ENCODE measurements at regions not wholly inside any gene's neighbourhood (a gene's known extent, or its start where the extent isn't known, plus 50 kb on each side); places are given as distances from the start of the nearest gene placed in this dataset.

DNA sequence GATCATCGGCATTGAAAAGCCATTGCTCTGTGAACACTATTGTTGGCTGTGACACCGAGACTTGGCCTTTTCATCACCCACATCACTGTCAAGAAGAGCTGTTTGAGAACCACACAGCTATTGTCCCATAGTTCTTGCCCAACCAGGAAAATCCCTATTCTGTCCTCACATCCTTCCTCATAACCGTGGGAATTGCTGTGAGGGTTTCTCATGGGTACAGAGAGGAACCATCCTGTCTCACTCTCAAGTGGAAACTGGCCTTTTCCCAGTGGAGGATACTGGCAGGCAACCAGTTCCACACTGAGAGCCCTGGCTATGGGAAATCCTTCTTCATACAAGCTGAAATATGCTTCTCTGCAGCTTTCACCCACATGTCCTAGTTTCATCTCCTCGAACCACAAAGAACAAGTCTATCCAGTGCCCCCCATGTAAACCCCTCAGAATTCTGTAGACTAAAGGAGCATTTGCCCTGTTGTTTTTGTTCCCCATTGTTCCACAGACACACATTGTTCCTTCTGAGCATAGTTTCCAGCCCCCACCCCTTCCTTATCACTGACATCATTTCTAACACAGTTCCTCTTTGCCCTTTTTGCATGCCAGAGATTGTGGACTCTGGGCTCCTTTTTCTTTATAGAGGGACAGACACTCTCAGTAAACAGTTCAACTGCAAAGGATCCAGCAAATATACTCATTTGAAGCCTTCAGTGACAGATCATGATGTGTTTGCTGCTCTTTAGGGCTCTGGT lies 57.8 kb upstream of the C5orf46 start (continued):
- TF ChIP-seq RAD51 (IDR thresholded peaks at IDR 0.05; ENCODE audit: borderline replicate concordance, low read depth), result no peak
- no peak for TF ChIP-seq ZNF740 (CRISPR knock-in tag; IDR thresholded peaks at IDR 0.05)
- TF ChIP-seq ZNF740 (tag; IDR thresholded peaks at IDR 0.05), result no peak
- TF ChIP-seq, protein P1, sequence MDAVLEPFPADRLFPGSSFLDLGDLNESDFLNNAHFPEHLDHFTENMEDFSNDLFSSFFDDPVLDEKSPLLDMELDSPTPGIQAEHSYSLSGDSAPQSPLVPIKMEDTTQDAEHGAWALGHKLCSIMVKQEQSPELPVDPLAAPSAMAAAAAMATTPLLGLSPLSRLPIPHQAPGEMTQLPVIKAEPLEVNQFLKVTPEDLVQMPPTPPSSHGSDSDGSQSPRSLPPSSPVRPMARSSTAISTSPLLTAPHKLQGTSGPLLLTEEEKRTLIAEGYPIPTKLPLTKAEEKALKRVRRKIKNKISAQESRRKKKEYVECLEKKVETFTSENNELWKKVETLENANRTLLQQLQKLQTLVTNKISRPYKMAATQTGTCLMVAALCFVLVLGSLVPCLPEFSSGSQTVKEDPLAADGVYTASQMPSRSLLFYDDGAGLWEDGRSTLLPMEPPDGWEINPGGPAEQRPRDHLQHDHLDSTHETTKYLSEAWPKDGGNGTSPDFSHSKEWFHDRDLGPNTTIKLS (IDR thresholded peaks at IDR 0.05; ENCODE audit: borderline replicate concordance, low read depth), result no peak
- TF ChIP-seq, protein P2, sequence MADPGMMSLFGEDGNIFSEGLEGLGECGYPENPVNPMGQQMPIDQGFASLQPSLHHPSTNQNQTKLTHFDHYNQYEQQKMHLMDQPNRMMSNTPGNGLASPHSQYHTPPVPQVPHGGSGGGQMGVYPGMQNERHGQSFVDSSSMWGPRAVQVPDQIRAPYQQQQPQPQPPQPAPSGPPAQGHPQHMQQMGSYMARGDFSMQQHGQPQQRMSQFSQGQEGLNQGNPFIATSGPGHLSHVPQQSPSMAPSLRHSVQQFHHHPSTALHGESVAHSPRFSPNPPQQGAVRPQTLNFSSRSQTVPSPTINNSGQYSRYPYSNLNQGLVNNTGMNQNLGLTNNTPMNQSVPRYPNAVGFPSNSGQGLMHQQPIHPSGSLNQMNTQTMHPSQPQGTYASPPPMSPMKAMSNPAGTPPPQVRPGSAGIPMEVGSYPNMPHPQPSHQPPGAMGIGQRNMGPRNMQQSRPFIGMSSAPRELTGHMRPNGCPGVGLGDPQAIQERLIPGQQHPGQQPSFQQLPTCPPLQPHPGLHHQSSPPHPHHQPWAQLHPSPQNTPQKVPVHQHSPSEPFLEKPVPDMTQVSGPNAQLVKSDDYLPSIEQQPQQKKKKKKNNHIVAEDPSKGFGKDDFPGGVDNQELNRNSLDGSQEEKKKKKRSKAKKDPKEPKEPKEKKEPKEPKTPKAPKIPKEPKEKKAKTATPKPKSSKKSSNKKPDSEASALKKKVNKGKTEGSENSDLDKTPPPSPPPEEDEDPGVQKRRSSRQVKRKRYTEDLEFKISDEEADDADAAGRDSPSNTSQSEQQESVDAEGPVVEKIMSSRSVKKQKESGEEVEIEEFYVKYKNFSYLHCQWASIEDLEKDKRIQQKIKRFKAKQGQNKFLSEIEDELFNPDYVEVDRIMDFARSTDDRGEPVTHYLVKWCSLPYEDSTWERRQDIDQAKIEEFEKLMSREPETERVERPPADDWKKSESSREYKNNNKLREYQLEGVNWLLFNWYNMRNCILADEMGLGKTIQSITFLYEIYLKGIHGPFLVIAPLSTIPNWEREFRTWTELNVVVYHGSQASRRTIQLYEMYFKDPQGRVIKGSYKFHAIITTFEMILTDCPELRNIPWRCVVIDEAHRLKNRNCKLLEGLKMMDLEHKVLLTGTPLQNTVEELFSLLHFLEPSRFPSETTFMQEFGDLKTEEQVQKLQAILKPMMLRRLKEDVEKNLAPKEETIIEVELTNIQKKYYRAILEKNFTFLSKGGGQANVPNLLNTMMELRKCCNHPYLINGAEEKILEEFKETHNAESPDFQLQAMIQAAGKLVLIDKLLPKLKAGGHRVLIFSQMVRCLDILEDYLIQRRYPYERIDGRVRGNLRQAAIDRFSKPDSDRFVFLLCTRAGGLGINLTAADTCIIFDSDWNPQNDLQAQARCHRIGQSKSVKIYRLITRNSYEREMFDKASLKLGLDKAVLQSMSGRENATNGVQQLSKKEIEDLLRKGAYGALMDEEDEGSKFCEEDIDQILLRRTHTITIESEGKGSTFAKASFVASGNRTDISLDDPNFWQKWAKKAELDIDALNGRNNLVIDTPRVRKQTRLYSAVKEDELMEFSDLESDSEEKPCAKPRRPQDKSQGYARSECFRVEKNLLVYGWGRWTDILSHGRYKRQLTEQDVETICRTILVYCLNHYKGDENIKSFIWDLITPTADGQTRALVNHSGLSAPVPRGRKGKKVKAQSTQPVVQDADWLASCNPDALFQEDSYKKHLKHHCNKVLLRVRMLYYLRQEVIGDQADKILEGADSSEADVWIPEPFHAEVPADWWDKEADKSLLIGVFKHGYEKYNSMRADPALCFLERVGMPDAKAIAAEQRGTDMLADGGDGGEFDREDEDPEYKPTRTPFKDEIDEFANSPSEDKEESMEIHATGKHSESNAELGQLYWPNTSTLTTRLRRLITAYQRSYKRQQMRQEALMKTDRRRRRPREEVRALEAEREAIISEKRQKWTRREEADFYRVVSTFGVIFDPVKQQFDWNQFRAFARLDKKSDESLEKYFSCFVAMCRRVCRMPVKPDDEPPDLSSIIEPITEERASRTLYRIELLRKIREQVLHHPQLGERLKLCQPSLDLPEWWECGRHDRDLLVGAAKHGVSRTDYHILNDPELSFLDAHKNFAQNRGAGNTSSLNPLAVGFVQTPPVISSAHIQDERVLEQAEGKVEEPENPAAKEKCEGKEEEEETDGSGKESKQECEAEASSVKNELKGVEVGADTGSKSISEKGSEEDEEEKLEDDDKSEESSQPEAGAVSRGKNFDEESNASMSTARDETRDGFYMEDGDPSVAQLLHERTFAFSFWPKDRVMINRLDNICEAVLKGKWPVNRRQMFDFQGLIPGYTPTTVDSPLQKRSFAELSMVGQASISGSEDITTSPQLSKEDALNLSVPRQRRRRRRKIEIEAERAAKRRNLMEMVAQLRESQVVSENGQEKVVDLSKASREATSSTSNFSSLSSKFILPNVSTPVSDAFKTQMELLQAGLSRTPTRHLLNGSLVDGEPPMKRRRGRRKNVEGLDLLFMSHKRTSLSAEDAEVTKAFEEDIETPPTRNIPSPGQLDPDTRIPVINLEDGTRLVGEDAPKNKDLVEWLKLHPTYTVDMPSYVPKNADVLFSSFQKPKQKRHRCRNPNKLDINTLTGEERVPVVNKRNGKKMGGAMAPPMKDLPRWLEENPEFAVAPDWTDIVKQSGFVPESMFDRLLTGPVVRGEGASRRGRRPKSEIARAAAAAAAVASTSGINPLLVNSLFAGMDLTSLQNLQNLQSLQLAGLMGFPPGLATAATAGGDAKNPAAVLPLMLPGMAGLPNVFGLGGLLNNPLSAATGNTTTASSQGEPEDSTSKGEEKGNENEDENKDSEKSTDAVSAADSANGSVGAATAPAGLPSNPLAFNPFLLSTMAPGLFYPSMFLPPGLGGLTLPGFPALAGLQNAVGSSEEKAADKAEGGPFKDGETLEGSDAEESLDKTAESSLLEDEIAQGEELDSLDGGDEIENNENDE (IDR thresholded peaks at IDR 0.05; ENCODE audit: low read depth, low read length), result no peak
- TF ChIP-seq HNRNPH1 (optimal IDR thresholded peaks at IDR 0.05; ENCODE audit: low read depth, low read length), result no peak
- no peak for TF ChIP-seq OTX1 (CRISPR knock-in tag; IDR thresholded peaks at IDR 0.05)
- no peak for TF ChIP-seq ZNF511 (CRISPR knock-in tag; IDR thresholded peaks at IDR 0.05)
- no peak for TF ChIP-seq DPF2 (IDR thresholded peaks at IDR 0.05)
- TF ChIP-seq MED1 (CRISPR knock-in tag; IDR thresholded peaks at IDR 0.05; ENCODE audit: borderline replicate concordance), result no peak
- TF ChIP-seq GATAD2A (IDR thresholded peaks at IDR 0.05), result no peak

Data from K562 (cell line).